Astrocyte (in vitro differentiated cells and primary cell): ENCODE measurements at regions not wholly inside any gene's neighbourhood (a gene's known extent, or its start where the extent isn't known, plus 50 kb on each side); places are given as distances from the start of the nearest gene placed in this dataset.

Experiments
- DNase-seq: peaks from one replicate; pipeline ENCODE4 v3.0.0-alpha.2; 2010; ENCODE audit warnings: low read depth
- FAIRE-seq: peaks from 2 replicates; lab custom pipeline; 2011; peaks lifted over from hg19 to GRCh38; lab: Jason Lieb, UNC
- H2AFZ ChIP-seq: 2 replicates; pipeline ENCODE4 v1.6.0; 2012; ENCODE audit warnings: low read depth, low read length, inconsistent platforms
- H3K27ac ChIP-seq: 2 replicates; pipeline ENCODE4 v1.5.1; 2011; ENCODE audit warnings: low read depth, low read length, inconsistent platforms
- H3K27me3 ChIP-seq: 2 replicates; pipeline ENCODE4 v1.6.0; 2011; ENCODE audit warnings: low read length, inconsistent platforms; ENCODE audit not compliant: insufficient read depth
- H3K36me3 ChIP-seq: 2 replicates; pipeline ENCODE4 v1.5.1; 2011; ENCODE audit warnings: low read length, inconsistent platforms; ENCODE audit not compliant: insufficient read depth
- H3K4me1 ChIP-seq: 2 replicates; pipeline ENCODE4 v1.5.1; 2011; ENCODE audit warnings: low read length, inconsistent platforms; ENCODE audit not compliant: insufficient read depth
- H3K4me2 ChIP-seq: 2 replicates; pipeline ENCODE4 v1.6.0; 2012; ENCODE audit warnings: low read length, inconsistent platforms
- H3K4me3 ChIP-seq: 2 replicates; pipeline ENCODE4 v1.5.1; 2011; ENCODE audit warnings: low read depth, mild to moderate bottlenecking, low read length, inconsistent platforms; ENCODE audit not compliant: insufficient read depth
- H3K79me2 ChIP-seq: 2 replicates; pipeline ENCODE4 v1.6.0; 2012; ENCODE audit warnings: mild to moderate bottlenecking, low read length, inconsistent platforms; ENCODE audit not compliant: insufficient read depth
- H3K9ac ChIP-seq: 2 replicates; pipeline ENCODE4 v1.6.0; 2012; ENCODE audit warnings: mild to moderate bottlenecking, low read length, inconsistent platforms
- H3K9me3 ChIP-seq: 2 replicates; pipeline ENCODE4 v1.5.1; 2012; ENCODE audit warnings: low read depth, mild to moderate bottlenecking, low read length, inconsistent platforms; ENCODE audit not compliant: insufficient read depth
- H4K20me1 ChIP-seq: 2 replicates; pipeline ENCODE4 v1.6.0; 2012; ENCODE audit warnings: low read length, inconsistent platforms; ENCODE audit not compliant: insufficient read depth
- H3K27ac Mint-ChIP-seq: one replicate; pipeline ENCODE4 v1.8.0; 2021; ENCODE audit warnings: mild to moderate bottlenecking, mixed read lengths; ENCODE audit not compliant: unreplicated experiment
- H3K27me3 Mint-ChIP-seq: one replicate; pipeline ENCODE4 v1.8.0; 2021; ENCODE audit warnings: low read depth, mixed read lengths; ENCODE audit not compliant: unreplicated experiment
- H3K36me3 Mint-ChIP-seq: one replicate; pipeline ENCODE4 v1.8.0; 2021; ENCODE audit warnings: low read depth, mixed read lengths; ENCODE audit not compliant: unreplicated experiment
- H3K4me1 Mint-ChIP-seq: one replicate; pipeline ENCODE4 v1.8.0; 2021; ENCODE audit warnings: low read depth, mixed read lengths; ENCODE audit not compliant: unreplicated experiment
- H3K4me3 Mint-ChIP-seq: one replicate; pipeline ENCODE4 v1.8.0; 2021; ENCODE audit warnings: mild to moderate bottlenecking, moderate library complexity, mixed read lengths; ENCODE audit not compliant: unreplicated experiment
- H3K9me3 Mint-ChIP-seq: one replicate; pipeline ENCODE4 v1.8.0; 2021; ENCODE audit warnings: mild to moderate bottlenecking, mixed read lengths; ENCODE audit not compliant: unreplicated experiment
- EZH2 ChIP-seq: IDR thresholded peaks from 2 replicates; pipeline ENCODE4 v1.6.1; 2012; ENCODE audit warnings: mild to moderate bottlenecking, low read length, inconsistent platforms; ENCODE audit not compliant: insufficient read depth
- TF ChIP-seq, protein P1 (sequence below): IDR thresholded peaks from 2 replicates; pipeline ENCODE4 v1.5.1; 2011; ENCODE audit warnings: low read depth, mild to moderate bottlenecking, inconsistent platforms, low read length, moderate library complexity; ENCODE audit not compliant: insufficient read depth

DNA sequence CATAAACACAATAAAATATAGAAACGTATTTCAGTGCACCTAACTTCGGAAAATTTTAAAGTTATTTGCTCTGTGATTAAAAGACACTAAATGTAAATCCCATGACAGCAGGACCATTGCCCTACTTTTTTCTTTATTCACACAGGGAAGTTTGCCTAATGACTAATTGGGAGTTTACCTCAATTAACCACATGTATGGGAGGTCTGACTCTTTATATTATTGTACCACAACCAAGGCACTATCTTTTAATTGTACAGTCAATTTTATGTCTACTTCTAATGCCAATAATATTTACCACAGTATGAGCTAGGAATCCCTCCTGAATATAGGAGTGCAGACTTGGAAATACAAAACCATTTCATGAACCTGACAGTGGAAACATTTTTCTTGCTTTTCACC lies 360.8 kb upstream of the NEGR1 start:
- no peak overlapping the region for H3K4me3 ChIP-seq
- peaks cover 11% of the 10 kb centered on the region for H3K27me3 ChIP-seq
- no peaks in the 10 kb centered on the region for H4K20me1 ChIP-seq
- H3K9ac ChIP-seq, result no peak overlapping the region
- DNase-seq, result no peak
- FAIRE-seq, result no peak
- no peaks in the 10 kb centered on the region for H3K9me3 ChIP-seq
- Mint-ChIP-seq H3K4me3 (no peak overlapping the region), H3K36me3 (no peaks in the 10 kb centered on the region), H3K27me3 (no peaks in the 10 kb centered on the region), H3K9me3 (peaks cover 2% of the 10 kb centered on the region), H3K4me1 (no peaks in the 10 kb centered on the region), H3K27ac (no peak overlapping the region)
- H3K4me1 ChIP-seq, result no peaks in the 10 kb centered on the region
- H3K4me2 ChIP-seq, result no peak overlapping the region
- no peak overlapping the region for H2AFZ ChIP-seq
- no peaks in the 10 kb centered on the region for H3K79me2 ChIP-seq
- no peak for TF ChIP-seq EZH2
- TF ChIP-seq, protein P1, sequence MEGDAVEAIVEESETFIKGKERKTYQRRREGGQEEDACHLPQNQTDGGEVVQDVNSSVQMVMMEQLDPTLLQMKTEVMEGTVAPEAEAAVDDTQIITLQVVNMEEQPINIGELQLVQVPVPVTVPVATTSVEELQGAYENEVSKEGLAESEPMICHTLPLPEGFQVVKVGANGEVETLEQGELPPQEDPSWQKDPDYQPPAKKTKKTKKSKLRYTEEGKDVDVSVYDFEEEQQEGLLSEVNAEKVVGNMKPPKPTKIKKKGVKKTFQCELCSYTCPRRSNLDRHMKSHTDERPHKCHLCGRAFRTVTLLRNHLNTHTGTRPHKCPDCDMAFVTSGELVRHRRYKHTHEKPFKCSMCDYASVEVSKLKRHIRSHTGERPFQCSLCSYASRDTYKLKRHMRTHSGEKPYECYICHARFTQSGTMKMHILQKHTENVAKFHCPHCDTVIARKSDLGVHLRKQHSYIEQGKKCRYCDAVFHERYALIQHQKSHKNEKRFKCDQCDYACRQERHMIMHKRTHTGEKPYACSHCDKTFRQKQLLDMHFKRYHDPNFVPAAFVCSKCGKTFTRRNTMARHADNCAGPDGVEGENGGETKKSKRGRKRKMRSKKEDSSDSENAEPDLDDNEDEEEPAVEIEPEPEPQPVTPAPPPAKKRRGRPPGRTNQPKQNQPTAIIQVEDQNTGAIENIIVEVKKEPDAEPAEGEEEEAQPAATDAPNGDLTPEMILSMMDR, result no peak
- no peaks in the 10 kb centered on the region for H3K36me3 ChIP-seq
- no peak overlapping the region for H3K27ac ChIP-seq

DNA sequence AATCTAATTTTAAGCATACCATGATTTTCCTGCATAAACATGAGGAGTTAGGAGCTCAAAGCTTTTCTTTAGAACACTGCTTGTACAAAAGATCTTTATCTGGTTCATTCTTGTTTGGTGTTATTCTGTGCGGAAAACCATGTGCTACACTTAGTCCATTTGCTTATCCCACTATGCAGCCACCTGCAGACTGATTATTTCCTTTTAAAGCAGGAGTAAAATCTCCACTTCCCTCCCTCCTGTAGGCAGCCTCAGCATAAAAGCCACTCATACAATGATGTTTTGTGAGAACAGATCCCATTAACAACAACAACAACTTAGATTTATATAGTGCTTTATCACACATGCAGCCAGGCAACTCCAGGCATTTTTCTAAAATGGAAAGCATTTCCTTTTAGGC lies 355.3 kb upstream of the NEGR1 start:
- peaks cover 2% of the 10 kb centered on the region for H3K9me3 Mint-ChIP-seq
- H3K4me1 Mint-ChIP-seq, result peaks cover 1% of the 10 kb centered on the region
- Histone ChIP-seq H3K27ac (no peak overlapping the region), H3K4me1 (no peaks in the 10 kb centered on the region), H3K9me3 (no peaks in the 10 kb centered on the region), H4K20me1 (no peaks in the 10 kb centered on the region), H3K27me3 (peaks cover 9% of the 10 kb centered on the region), H3K4me3 (no peak overlapping the region), H3K36me3 (no peaks in the 10 kb centered on the region), H3K4me2 (no peak overlapping the region), H3K79me2 (no peaks in the 10 kb centered on the region), H3K9ac (no peak overlapping the region), H2AFZ (no peak overlapping the region)
- H3K27ac Mint-ChIP-seq, result no peak overlapping the region
- FAIRE-seq (no peak), DNase-seq (no peak)
- H3K27me3 Mint-ChIP-seq, result no peaks in the 10 kb centered on the region
- H3K4me3 Mint-ChIP-seq, result no peak overlapping the region
- H3K36me3 Mint-ChIP-seq, result no peaks in the 10 kb centered on the region
- TF ChIP-seq EZH2, result no peak
- TF ChIP-seq, protein P1, result no peak

DNA sequence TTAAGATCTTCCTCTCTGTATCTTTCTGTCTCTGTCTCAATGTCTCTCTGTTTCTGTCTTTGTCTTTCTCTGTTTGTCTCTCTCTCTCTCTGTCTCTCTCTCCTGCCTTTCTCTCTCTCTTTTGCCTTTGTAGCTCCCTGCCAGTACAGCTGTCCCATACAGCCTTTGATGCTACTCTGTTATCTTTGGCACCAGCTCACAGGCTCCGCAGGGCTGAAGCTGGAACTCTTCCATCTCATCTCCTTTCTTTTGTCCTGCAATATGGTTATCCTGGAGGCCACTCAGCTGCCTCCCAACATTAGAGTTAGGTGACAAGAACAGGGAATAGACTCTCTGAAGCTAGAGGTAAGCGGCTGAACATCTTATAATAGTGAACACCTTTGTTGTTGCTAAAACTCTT lies 354.3 kb upstream of the NEGR1 start:
- FAIRE-seq, result no peak
- TF ChIP-seq, protein P1, result no peak
- TF ChIP-seq EZH2, result no peak

More for the DNA sequence above, 354.3 kb upstream of the NEGR1 start:
- H4K20me1 ChIP-seq, result no peaks in the 10 kb centered on the region
- Mint-ChIP-seq H3K4me3 (no peak overlapping the region), H3K4me1 (peaks cover 1% of the 10 kb centered on the region), H3K36me3 (no peaks in the 10 kb centered on the region), H3K27ac (no peak overlapping the region), H3K27me3 (no peaks in the 10 kb centered on the region), H3K9me3 (no peaks in the 10 kb centered on the region)
- H3K27me3 ChIP-seq, result peaks cover 6% of the 10 kb centered on the region
- H3K36me3 ChIP-seq, result no peaks in the 10 kb centered on the region
- no peak overlapping the region for H3K4me3 ChIP-seq
- DNase-seq, result peak; percentile 20
- no peaks in the 10 kb centered on the region for H3K9me3 ChIP-seq
- no peaks in the 10 kb centered on the region for H3K79me2 ChIP-seq
- no peak overlapping the region for H3K4me2 ChIP-seq
- no peak overlapping the region for H3K27ac ChIP-seq
- H3K9ac ChIP-seq, result no peak overlapping the region
- no peaks in the 10 kb centered on the region for H3K4me1 ChIP-seq
- no peak overlapping the region for H2AFZ ChIP-seq
